Peyer's patch (tissue), 4 donors: ENCODE measurements at regions not wholly inside any gene's neighbourhood (a gene's known extent, or its start where the extent isn't known, plus 50 kb on each side); places are given as distances from the start of the nearest gene placed in this dataset.

Experiments
- POLR2A ChIP-seq, 2 donors: fragments of 450-650 bp; IDR thresholded peaks; one replicate each; pipeline ENCODE4 v1.5.1; 2017; ENCODE audit warnings: antibody characterized with exemption in 2 of 2, mild to moderate bottlenecking in 2 of 2, moderate library complexity in 2 of 2
- TF ChIP-seq, protein P1 (sequence below), 6 experiments: fragments of 450-650 bp in 4 of 6; fragments of 200-600 bp in 2 of 6; sonication (generic) in 1 of 6; IDR thresholded peaks; one replicate each; pipeline ENCODE4 v1.5.1; 2017 to 2019; ENCODE audit warnings: antibody characterized with exemption in 6 of 6, mild to moderate bottlenecking in 3 of 6, moderate library complexity in 1 of 6

DNA sequence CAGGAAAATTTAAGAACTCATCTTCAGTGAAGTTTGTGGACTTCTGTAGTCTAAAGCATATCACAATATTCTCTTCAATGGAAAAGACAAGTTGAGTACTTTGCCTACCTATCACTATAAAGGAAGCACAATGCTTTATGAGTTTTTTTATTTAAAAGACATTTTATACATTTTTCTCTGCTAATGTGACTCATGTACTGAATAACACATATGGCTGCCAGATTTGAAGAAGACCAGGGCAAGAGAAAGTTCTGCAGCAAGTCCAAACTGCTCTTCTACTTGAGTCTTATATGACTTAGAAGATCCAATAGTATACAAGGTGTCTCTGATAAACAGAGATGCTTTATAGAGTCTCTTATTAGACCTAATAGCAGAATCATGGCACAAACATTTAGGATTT, 978.4 kb downstream of the TLE4 start:
- TF ChIP-seq, protein P1, sequence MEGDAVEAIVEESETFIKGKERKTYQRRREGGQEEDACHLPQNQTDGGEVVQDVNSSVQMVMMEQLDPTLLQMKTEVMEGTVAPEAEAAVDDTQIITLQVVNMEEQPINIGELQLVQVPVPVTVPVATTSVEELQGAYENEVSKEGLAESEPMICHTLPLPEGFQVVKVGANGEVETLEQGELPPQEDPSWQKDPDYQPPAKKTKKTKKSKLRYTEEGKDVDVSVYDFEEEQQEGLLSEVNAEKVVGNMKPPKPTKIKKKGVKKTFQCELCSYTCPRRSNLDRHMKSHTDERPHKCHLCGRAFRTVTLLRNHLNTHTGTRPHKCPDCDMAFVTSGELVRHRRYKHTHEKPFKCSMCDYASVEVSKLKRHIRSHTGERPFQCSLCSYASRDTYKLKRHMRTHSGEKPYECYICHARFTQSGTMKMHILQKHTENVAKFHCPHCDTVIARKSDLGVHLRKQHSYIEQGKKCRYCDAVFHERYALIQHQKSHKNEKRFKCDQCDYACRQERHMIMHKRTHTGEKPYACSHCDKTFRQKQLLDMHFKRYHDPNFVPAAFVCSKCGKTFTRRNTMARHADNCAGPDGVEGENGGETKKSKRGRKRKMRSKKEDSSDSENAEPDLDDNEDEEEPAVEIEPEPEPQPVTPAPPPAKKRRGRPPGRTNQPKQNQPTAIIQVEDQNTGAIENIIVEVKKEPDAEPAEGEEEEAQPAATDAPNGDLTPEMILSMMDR (IDR thresholded peaks at IDR 0.05) = no peak
- no peak for TF ChIP-seq POLR2A (IDR thresholded peaks at IDR 0.05)
